ENCODE measurements at regions not wholly inside any gene's neighbourhood (a gene's known extent, or its start where the extent isn't known, plus 50 kb on each side); places are given as distances from the start of the nearest gene placed in this dataset.
A peak's percentile ranks its signal among the peaks of the same experiment; 100 is the strongest.

- H4K20me1 ChIP-seq (ENCODE audit: insufficient read depth, low read length): no peaks in the 10 kb centered on the region
- H3K36me3 ChIP-seq (ENCODE audit: control insufficient read depth, insufficient read depth, low read length): no peaks in the 10 kb centered on the region
- H2BK20ac ChIP-seq (ENCODE audit: low read depth, low read length): 0 out of 2 replicates have a peak overlapping the region, but pooled peaks have one; percentile 0
- no peak overlapping the region for H4K5ac ChIP-seq (ENCODE audit: low read depth, low read length)
- H3K9me3 ChIP-seq (ENCODE audit: control insufficient read depth, insufficient read depth, low read length): no peaks in the 10 kb centered on the region
- no peak overlapping the region for H3K4me3 ChIP-seq (ENCODE audit: insufficient read depth, low read depth, low read length)
- no peak for TF ChIP-seq MAZ (IDR thresholded peaks at IDR 0.05; ENCODE audit: borderline replicate concordance, low read depth, low read length)
- TF ChIP-seq RFX5 (IDR thresholded peaks at IDR 0.05; ENCODE audit: low read depth, low read length): no peak
- TF ChIP-seq CTCF (conservative IDR thresholded peaks at IDR 0.05; ENCODE audit: low read depth, low read length): peak; percentile 60
- TF ChIP-seq BHLHE40 (IDR thresholded peaks at IDR 0.05; ENCODE audit: low read depth, low read length): no peak
- TF ChIP-seq MAFK (IDR thresholded peaks at IDR 0.05; ENCODE audit: low read depth, low read length): no peak
- TF ChIP-seq NFE2L2 (IDR thresholded peaks at IDR 0.05; ENCODE audit: low read depth, low read length): no peak
- TF ChIP-seq POLR2A (IDR thresholded peaks at IDR 0.05; ENCODE audit: low read depth, low read length): no peak
- peak; percentile 40 for TF ChIP-seq SMC3 (IDR thresholded peaks at IDR 0.05; ENCODE audit: low read depth, low read length)
- TF ChIP-seq RAD21 (IDR thresholded peaks at IDR 0.05; ENCODE audit: low read length): peak; percentile 69
- no peak for TF ChIP-seq USF2 (IDR thresholded peaks at IDR 0.05; ENCODE audit: low read depth, low read length)
- no peak for TF ChIP-seq ELK1 (IDR thresholded peaks at IDR 0.05; ENCODE audit: borderline replicate concordance, low read depth, low read length)
- no peak for TF ChIP-seq CEBPB (IDR thresholded peaks at IDR 0.05; ENCODE audit: low read depth, low read length)
- dilution Hi-C loops (cut with HindIII; ENCODE audit: low sequenced_read_pairs, unreplicated experiment): no loop called here
- DNase-seq (peak; percentile 66), ATAC-seq (ENCODE audit: low read depth) (peak; percentile 65)
- H3K4ac ChIP-seq (ENCODE audit: low read depth, low read length): no peak overlapping the region
- H3K27ac ChIP-seq (ENCODE audit: insufficient read depth, low read length): no peak overlapping the region
- no peak overlapping the region for H3K9ac ChIP-seq (ENCODE audit: low read depth, low read length)
- peak overlapping the region; percentile 9; the same call in 1 of the 2 replicates for H2BK120ac ChIP-seq (ENCODE audit: low read depth, low read length)
- no peak overlapping the region for H3K23ac ChIP-seq (ENCODE audit: low read depth, low read length)
- no peaks in the 10 kb centered on the region for H3K79me1 ChIP-seq (ENCODE audit: low read depth in 1 of 2, low read length in 2 of 2)
- H3K56ac ChIP-seq (ENCODE audit: extremely low read depth, insufficient read depth, low read length): no peak overlapping the region
- peak overlapping the region; percentile 64 for H2AFZ ChIP-seq (replicated peaks; ENCODE audit: low read length, poor library complexity)
- H3K18ac ChIP-seq (ENCODE audit: low read depth, low read length): no peak overlapping the region
- intact Hi-C loops (cut with micrococcal nuclease): loop anchor here (5.0 to 10.0 kb wide), 4 partner anchors 319 to 1594 kb away; no protein-coding TSS in a partner anchor
- H2BK5ac ChIP-seq (ENCODE audit: low read depth, low read length, poor library complexity, severe bottlenecking): no peak overlapping the region
- H3K4me1 ChIP-seq (ENCODE audit: control insufficient read depth, insufficient read depth, low read length): peaks cover 2% of the 10 kb centered on the region; the same call in 1 of the 2 replicates
- ChIA-PET POLR2A (ENCODE audit: unreplicated experiment) (no interaction called here), CTCF (interaction anchor here (0.6 to 0.9 kb wide), 2 partner anchors 811 to 816 kb away, joined by 3 read pairs; no protein-coding TSS in a partner anchor)
- H3K4me2 ChIP-seq (ENCODE audit: low read depth, low read length): no peak overlapping the region
- in situ Hi-C loops (cut with MboI; ENCODE audit: low sequenced_read_pairs): loop anchor here (25.0 kb wide), 1 partner anchor 814 kb away; no protein-coding TSS in a partner anchor
- no peak overlapping the region for H2AK9ac ChIP-seq (replicated peaks; ENCODE audit: low read depth, low read length, poor library complexity)
- no peak overlapping the region for H3K14ac ChIP-seq (replicated peaks; ENCODE audit: low read depth, low read length)
- no TSS peak for BruUV-seq (replicated peaks)
- H3K27me3 ChIP-seq (ENCODE audit: control insufficient read depth, insufficient read depth, low read length): no peaks in the 10 kb centered on the region
- H4K91ac ChIP-seq (ENCODE audit: insufficient read depth, low read depth, low read length): no peak overlapping the region
- WGBS, 2 experiments (ENCODE audit: extremely low coverage in 2 of 2, insufficient read length in 1 of 2): 29% methylated on average over 3 of the region's 10 CpGs; no CpG with 5 or more reads in 1 of the 2 experiments
- peak overlapping the region; percentile 16; the same call in 1 of the 3 replicates for H2BK15ac ChIP-seq (ENCODE audit: low read depth, low read length)
- H3K9me1 ChIP-seq (ENCODE audit: insufficient read depth, low read length): peaks cover 3% of the 10 kb centered on the region
- peak overlapping the region in 1 of 2 experiments; percentile 37; a peak in 1 of 4 replicates for H4K8ac ChIP-seq (ENCODE audit: low read depth in 2 of 2, low read length in 2 of 2)
- H2AK5ac ChIP-seq (ENCODE audit: low read depth, low read length): no peak overlapping the region
These were observed 354.5 kb downstream of the TFEC start for GRCh38 chr7:115676080-115676479.
